ENCODE measurements at regions not wholly inside any gene's neighbourhood (a gene's known extent, or its start where the extent isn't known, plus 50 kb on each side); places are given as distances from the start of the nearest gene placed in this dataset.
"Not testable (repeated sequence)": the region's sequence is repeated elsewhere in the genome, so short reads cannot be mapped to it uniquely, and the experiment has no call there.

DNA sequence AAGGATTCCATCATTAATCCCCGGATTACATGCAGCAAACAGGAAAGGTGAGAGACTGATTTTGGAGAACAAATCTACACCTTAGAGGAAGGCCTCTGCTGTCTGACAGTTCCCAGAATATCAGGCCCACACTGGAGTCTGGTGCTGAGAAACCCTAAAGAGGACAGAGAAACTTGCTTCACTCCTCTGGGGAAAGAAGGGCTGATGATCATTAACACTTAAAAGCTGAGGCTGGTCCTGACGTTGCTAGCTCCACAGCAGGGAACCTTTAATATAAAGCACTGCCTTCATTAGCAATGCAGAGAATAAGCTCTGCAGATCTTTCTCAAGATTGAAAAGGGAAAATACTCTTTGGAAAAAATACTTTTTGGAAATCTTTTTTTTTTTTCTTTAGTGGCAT is 1472.4 kb upstream of the GOT2 start:
- no peak for DNase-seq

DNA sequence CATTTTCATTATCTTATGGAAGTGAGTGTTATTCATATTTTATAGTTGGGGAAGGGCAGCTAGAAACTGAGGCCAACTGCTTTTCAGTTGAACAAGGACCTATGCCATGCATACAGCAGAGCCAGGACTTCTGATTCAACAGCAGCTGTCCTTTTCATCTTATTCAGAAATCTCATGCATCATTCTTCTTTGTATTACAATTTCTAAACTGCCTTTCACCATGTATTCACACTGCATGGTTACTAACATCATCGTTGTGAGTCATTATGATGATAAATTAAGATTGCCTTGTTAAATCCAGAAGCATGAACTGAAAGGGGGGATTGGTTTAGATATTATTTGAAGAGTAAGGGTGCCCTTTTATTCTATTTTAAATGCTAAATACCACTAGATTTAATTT is 1470.1 kb upstream of the GOT2 start:
- DNase-seq, result no peak

DNA sequence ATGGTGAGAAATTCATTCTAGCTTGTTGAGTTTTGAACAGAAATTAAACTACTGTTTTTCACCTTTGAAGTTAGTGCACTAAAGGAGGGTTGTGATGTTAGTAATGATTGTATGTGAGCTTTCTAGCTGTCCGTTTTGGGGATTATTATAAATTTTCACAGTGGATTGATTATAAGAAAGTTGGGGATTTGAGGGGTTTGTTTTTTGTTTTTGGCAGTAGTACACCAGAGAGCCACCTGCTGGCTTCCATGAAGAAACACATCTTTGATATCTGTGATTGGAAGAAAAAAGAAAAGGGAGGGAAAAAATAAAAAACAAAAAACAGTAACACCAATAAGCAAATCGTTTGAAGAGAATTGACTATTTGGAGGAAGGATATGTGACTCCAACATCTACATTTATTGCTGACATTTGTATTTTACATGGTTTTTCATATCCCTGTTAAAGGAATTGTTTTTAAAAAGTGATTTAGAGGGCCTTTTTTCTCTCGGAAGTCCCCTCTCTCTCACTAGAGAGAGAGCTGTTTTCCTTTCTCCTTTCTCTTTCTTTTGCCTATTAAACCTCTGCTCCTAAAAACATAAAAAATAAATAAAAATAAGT is 1469.5 kb upstream of the GOT2 start:
- DNase-seq, result no peak

GRCh38 chr16:60200729-60201128 is 1466.6 kb upstream of the GOT2 start:
- DNase-seq, result not testable (repeated sequence)

- DNase-seq, result no peak
Observed at GRCh38 chr16:60200161-60200560, 1466.0 kb upstream of the GOT2 start.

DNA sequence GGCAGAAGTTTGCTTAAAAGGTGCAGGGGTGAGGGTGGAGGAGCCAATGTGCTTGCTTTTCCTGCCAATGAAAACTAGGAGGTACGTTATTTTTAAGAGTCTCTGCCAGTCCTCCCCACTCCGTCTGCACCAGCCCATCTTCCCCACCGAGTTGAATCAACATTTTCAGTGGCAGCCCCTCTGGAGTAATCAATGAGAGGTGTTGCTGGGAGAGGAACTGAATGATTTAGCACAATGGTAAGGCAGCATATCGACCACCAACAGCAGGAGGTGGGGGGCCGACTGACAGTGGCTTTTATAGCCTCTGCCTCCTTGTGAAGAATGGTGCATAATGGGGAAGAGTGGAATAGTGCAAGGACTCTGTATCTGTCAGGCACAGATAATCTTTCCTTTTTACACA is 1465.0 kb upstream of the GOT2 start:
- no peak for DNase-seq

- no peak for DNase-seq
Observed at GRCh38 chr16:60181536-60181935, 1447.4 kb upstream of the GOT2 start.

GRCh38 chr16:60180609-60181008 is 1446.5 kb upstream of the GOT2 start:
- no peak for DNase-seq

- no peak for DNase-seq
Observed at GRCh38 chr16:60170196-60170595, 1436.1 kb upstream of the GOT2 start.

DNA sequence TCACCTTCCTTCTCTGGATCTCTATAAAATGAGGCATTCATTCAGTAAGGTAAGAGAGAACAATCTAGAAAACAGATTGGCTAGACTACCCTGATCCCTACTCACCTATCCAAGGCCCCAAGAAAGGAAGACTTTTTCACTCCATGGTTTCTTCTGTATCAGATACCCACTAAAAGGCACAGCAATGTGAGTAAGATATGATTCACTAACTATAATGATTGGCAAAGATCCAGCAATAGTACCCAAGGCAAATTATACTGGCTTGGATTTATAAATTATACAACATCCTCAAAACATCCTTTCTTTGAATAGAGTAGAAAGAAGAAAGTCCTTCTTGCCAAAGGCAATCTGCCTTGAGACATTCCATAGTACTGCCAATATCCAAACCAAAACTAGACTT is 1432.0 kb upstream of the GOT2 start:
- DNase-seq, result no peak

DNA sequence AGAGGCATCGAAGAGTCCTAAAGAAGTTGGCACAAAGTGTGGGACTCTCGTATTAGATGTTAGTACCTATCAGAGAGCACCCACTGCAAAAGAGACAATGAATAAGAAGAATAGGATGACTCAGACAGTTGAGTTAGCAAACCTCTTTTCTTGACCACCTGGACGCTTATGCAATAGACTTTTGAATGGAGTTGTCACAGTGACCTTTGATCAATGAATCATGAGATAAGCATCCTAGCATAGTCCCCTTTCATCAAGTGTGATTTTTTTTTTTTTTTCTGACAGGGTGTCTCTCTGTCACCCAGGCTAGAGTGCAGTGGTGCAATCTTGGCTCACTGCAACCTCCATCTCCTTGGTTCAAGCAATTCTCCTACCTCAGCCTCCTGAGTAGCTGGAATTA is 1417.9 kb upstream of the GOT2 start:
- DNase-seq, result no peak

DNA sequence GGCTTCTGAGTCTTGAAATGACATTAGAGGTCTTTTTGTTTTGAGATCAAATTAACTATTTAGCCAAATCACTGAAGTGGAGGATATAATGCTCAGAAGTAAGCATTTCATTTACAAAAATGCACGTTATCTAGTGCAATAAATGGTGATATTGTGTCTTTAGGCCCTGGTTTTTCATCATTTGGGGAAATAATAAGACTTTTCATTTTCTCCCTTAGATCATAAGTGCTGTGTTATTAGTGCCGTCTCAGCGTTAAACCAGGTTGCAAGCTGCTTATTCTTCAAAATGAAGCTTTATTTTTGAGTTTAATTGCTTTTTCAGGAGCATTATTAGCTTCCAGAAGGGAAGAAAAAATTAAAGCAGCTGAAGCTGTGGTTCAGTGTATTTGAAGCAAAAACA is 1416.8 kb upstream of the GOT2 start:
- no peak for DNase-seq

DNA sequence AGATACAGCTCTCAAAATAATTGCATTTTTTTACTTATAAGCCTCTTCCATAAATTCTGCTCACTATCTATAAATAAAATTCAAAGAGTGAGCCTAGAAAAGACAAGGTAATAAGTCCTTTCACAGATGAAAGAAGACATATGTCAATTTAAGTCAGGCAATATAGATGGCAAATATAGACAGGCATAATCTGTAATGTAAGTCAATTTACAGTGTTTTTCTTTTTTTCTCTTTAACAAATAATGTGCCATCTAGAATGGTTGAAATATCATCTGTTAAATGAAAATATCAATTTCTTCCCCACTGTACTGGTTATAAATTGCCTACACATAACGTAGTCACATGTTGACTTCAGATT is 1409.2 kb upstream of the GOT2 start:
- DNase-seq, result no peak

DNA sequence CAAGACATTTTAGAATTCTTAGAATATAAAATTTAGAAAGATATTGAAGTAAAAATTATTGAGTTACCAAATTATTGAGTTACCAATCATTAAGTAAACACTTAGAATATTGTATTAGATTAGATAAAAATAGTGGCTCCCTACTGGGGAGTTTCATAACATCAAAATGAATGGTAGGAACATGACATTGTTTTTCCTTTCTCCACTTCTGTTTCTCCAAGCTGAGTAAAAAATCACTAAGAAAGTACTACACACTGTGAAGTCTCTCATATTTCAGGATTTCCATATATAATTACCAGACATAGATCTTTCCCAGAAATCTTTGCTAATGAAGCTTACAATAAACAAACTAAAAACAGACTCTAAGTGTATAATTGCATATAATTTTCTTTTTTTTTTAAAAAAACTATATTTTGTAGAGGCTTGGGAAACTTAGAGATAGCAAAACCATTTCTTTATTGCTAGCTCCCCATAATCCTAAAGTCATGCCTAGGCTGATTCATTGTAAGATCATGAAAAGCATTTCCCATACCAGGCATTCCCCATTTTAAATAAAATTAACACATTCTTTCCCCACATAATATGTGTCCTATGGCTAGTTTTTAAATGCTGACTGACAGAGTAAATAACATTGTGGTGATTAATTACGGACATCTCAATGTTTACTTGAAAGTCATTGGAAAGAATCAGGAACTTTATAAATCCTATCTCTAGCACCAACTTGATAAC is 1408.7 kb upstream of the GOT2 start:
- no peak for DNase-seq

GRCh38 chr16:60137891-60138290 is 1403.8 kb upstream of the GOT2 start:
- DNase-seq, result no peak

- no peak for DNase-seq
Observed at GRCh38 chr16:60127196-60127595, 1393.1 kb upstream of the GOT2 start.

DNA sequence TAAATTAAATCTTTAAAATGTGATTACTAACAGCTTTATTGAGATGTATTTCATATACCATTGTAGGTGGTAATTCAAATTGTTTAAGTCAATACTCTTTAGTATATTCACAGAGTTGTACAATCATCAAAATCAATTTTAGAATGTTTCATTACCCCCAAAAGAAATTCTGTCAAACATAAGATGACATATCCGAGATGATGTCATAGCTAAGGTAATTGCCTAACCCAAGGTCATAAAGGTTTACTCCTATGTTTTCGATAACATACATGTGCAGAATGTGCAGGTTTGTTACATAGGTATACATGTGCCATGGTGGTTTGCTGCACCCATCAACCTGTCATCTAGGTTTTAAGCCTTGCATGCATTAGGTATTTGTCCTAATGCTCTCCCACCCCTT is 1392.0 kb upstream of the GOT2 start:
- not testable (repeated sequence) for DNase-seq

- DNase-seq, result no peak
Observed at GRCh38 chr16:60123392-60124023, 1389.4 kb upstream of the GOT2 start.

GRCh38 chr16:60120586-60120985 is 1386.5 kb upstream of the GOT2 start:
- DNase-seq, result no peak

DNA sequence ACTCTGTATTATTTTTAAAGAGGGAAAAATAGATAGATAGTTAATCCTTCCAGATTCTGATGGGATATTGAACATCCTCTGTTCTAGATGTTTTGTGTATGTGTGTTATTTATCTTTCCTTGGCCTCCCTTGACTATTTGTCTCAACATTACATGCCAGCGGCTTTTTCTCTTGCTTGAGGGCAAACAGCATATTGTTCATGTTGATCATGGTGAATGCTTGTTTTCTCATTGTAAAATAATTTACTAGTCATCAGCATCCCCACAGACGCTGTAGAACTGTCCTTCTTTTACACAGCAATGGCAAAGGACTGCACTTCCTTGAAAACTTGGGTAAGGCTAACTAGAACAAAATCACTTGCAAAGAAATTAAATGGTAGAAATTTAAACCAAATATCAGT is 1376.4 kb upstream of the GOT2 start:
- no peak for DNase-seq

DNA sequence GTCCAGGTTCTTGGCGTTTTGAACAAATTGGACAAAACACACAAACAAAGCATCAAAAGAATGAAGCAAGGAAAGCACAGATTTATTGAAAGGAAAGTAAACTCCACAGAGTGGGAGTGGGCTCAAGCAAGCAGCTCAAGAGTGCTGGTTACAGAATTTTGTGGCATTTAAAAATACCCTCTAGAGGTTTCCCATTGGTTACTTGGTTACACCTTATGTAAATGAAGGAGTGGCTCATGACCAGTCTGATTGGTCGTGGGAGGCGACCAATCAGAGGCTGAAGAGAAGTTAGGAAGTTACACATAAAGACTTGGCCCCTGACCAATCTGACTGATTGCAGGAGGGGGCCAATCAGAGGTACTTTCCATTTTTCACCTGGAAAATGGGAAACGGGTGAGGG is 1373.8 kb upstream of the GOT2 start:
- DNase-seq, result no peak

DNA sequence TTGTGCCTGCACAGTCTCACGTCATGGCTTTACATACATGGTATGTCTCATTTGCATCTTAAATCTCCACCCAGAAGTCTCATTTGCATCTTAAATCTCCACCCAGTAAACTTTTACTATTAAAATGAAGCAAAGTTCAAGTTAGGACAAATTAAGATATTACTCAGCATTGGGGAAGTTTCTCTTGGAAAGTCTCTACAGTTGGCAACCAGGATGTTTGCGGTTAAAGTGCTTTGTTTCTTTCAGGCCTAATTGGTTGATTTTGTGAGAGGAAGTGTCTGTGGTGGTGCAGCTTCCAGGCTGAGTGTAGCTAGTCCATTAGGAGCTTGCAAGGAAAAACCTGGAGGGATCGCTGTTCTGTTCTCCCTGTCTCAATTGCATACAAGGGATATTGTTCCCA is 1373.3 kb upstream of the GOT2 start:
- DNase-seq, result no peak

DNA sequence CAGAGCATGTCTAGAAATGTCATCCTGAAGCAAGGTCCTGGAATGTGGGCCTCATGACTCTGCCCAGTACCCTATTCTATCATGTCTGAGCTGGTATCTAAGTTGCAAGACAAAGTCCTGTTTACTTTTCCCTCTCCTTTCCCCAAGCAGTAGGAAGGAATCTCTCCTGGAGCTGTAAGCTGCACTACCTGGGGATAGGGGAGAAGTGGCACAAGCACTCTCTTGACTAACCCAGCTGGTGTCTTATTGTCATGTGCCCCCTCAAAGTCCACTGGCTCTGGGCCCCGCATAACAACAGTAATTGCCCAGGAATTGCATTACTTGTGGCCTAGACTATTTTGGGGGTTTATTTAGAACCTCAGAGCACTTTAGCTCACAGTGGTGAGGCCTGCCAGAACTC is 1366.3 kb upstream of the GOT2 start:
- DNase-seq, result no peak

GRCh38 chr16:60091529-60091928 is 1357.4 kb upstream of the GOT2 start:
- DNase-seq, result no peak

DNA sequence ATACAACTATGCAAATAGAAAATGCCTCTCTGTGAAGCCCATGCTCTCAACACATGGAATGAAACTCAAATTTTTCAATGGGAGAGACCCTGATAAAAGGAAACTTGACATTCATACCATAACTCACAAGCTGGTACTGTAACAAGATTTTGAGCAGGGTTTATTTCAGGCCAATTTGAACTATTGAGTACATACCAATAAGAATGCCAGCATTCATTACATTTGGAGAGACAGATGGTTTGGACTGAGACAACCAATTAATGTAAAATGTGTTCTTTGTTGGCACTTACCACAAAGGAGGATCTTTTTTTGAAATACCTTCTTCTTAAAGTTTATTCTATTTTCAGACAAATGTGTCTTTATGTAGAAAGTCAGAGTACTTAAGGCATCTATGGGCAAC is 1357.0 kb upstream of the GOT2 start:
- DNase-seq, result no peak

Measured in activated CD4-positive, alpha-beta T cell treated with anti-CD3 and anti-CD28 coated beads for 4 hours (primary cell).